ENCODE measurements at regions not wholly inside any gene's neighbourhood (a gene's known extent, or its start where the extent isn't known, plus 50 kb on each side); places are given as distances from the start of the nearest gene placed in this dataset.
"Not testable (repeated sequence)": the region's sequence is repeated elsewhere in the genome, so short reads cannot be mapped to it uniquely, and the experiment has no call there.

DNA sequence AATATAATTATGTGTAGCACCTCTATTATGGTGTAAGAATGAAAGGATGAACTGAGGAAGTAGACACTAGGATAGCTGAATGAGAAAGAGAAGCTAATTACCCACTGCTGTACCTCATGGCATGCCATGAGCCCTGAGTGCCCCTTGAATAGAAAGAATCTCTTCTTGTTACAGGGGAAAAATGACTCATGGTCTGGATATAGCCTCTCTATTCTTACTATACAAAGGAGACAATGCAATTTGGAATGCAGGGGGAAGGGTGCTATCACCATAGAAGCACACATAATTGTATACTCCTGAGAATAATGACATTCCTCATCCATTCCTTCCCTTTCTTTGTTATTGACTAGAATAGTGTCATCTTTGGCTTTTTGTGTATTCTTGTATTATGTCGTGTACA, 385.2 kb downstream of the CDH7 start:
- DNase-seq: no peak

DNA sequence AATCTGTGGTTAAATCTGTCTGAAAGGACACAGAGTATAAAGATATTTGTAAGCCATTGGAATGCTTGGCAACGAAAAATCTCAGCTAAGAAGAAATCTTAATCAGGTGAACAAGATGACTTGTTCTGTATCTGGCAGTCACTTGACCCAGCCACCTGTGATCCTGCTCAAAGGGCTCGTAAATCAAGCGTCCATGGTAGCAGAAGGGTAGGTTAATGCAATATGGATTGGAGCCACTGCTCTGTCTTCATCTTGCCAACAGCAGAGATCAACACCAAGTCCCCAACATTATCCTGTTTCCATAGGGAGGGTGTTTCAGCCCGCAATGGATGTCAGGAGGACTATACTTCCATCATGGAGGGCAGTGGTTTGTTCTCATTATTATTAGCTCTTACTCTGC, 378.4 kb downstream of the CDH7 start:
- no peak for DNase-seq

- no peak for DNase-seq
Measured at GRCh38 chr18:66126266-66126665, 375.5 kb downstream of the CDH7 start.

- DNase-seq: no peak
Measured at GRCh38 chr18:66124394-66124793, 373.6 kb downstream of the CDH7 start.

DNA sequence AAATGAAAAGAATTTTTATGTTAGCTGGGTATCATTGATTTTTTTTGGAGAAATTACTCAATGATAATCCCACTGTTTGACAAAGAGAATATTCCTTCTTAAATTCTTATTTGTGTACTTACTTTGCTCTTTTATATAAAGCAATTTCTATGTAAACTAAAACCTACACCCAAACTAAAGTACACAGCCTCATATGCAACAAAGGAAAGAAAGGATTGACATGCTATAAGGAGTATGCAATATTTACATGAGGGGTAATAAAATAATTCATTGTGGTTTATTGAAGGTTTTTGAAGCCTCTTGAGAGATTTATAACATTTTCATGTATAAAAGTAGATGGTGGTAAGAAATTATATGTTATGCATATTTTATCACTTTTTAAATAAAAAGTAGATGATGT, 368.5 kb downstream of the CDH7 start:
- no peak for DNase-seq

- DNase-seq: no peak
Measured at GRCh38 chr18:66111018-66111417, 360.2 kb downstream of the CDH7 start.

DNA sequence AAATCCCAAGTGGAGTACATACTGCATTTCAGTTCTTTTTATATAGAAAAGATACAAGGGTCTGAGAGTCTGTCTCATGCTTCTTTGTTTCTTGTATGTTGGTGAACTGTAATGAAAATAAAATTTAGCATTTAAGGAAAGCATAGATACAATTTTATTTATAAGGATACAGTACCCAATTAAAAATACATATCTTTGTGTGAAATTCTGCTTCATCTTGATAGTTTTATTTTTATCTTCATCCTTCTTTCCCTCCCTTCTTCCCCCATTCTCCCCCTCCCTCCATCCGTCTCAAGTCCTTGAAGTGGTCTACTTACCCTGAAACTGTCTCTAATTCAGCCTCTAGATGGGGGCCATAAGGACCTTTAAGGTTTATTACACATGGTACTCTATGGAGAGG, 359.8 kb downstream of the CDH7 start:
- DNase-seq: no peak

- DNase-seq: no peak
Measured at GRCh38 chr18:66109981-66110380, 359.2 kb downstream of the CDH7 start.

DNA sequence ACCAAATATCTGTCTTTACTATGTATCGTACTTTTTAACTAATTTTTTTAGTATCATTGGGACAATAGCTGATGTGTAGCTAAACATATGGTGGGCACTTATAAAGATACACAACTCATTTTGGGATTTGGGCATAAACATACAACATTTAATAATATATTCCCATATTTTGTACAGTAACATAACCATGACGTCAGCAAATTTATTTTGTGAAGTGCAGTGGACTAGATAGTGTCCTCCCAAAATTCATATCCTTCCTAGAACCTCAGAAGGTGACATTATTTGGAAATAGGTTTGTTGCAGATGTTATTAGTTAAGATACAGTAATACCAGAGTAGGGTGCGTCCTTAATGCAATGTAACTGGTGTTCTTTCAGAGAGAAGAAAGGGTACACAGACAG, 356.7 kb downstream of the CDH7 start:
- no peak for DNase-seq

DNA sequence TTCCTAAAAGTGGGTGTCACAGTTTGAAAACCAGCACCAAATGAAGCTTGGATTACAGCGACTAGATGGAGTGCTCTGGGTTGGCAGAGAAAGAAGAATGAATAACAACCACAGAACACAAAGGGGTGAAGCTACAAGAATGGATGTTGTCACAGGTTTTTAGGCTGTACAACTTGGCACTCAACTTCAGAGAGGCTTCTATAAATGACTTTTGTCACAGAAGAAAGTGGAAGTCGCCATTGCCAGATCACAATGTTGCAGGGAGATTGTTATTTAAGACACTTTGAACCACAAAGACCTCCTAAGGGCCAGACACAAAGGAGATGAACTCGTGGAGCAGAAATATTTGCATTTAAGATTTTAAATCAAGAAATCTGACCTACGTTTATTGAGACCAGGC, 354.2 kb downstream of the CDH7 start:
- no peak for DNase-seq

GRCh38 chr18:66103550-66103949, 352.7 kb downstream of the CDH7 start:
- DNase-seq: no peak

DNA sequence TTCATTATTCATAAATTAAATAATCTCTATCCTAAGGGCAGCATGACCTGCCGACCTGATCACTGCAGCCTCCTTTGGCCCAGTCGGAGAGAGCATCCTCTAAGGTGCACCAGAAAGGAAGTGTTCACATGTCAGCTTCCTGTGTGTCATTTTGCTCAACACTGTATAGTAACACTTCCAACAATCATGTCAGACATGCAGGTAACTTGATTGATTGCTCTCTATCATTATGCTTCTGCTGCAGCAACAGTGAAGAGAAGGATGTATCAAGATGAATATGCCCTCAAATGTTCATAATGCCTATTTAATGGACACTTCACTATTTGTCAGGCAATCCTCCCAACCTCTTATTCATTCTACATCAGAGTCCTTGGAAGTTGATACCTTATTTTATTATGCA, 332.3 kb downstream of the CDH7 start:
- no peak for DNase-seq

DNA sequence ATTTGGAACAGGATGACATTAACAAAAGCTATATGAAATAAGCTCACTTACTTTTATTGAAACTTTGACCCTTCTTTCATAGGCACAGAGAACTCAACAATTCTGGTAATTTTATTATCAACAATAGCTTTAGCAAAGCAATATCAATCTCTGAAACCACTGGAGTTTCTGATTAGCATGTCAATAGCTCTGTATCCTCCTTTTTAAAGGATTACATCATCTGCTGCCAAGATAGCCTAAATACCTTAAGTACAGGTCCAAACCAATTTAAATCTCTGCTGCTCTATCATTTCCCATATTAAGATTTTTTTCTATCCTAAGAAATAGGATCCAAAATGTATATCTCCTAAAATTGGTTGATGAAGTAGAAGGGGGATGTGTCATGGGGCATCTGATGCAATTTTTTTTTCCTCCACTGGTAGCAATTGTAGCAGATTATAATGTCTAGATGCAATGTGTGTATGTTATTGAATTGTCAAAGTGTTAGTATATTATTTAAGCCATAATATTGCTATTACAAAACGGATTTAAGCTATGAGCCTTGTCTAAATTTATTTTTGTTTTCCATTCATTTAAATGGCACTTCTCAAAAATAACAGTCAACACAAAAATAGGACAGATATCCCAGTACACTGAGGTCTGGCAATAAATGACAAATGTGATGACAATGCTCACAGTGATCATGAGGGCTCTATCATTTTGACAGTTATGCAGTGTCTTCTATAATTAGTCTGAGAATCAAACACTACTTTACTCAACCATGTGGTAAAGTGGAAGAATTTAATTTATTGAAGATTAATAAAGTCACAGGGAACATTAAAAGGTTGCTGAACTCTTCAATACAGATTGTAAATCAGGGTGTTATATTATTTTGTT, 328.4 kb downstream of the CDH7 start:
- DNase-seq: no peak

- no peak for DNase-seq
Measured at GRCh38 chr18:66077066-66077465, 326.3 kb downstream of the CDH7 start.

GRCh38 chr18:66066191-66066590, 315.4 kb downstream of the CDH7 start:
- DNase-seq: no peak

DNA sequence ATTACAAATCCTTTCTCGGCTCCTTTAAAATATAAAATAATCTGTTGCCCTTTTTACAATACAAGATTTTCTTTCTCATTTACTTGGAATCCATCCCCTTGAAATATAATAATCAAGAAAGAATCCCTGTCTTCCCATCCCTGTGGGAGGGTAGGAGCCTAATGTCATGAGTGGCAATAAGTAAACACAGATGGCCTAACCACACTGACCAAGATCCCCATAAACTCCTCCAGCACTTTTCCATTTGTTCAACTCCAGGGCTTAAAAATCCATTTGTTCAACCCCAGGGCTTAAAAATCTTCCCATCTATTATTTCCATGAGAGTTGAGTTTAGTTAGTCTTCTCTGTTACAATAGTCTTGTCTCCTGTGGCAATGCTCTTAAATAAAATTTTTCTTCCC, 297.6 kb downstream of the CDH7 start:
- DNase-seq: no peak

GRCh38 chr18:66046032-66046602, 295.3 kb downstream of the CDH7 start:
- DNase-seq: no peak

DNA sequence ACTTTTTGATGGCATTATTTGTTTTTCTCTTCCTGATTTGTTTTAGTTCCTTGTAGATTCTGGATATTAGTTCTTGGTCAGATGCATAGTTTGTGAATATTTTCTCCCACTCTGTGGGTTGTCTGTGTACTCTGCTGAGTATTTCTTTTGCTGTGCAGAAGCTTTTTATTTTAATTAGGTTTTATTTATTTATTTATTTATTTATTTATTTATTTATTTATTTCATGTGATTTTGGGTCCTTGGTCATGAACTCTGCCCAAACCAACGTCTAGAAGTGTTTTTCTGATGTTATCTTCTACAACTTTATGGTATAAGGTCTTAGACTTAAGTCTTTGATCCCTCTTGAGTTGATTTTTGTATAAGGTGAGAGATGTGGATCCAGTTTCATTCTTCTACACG, 292.2 kb downstream of the CDH7 start:
- DNase-seq: no peak

GRCh38 chr18:66013969-66014368, 263.2 kb downstream of the CDH7 start:
- DNase-seq: no peak

- DNase-seq: no peak
Measured at GRCh38 chr18:66011916-66012315, 261.1 kb downstream of the CDH7 start.

- DNase-seq: no peak
Measured at GRCh38 chr18:66005831-66006588, 255.2 kb downstream of the CDH7 start.

GRCh38 chr18:65998971-65999700, 248.3 kb downstream of the CDH7 start:
- not testable (repeated sequence) for DNase-seq

DNA sequence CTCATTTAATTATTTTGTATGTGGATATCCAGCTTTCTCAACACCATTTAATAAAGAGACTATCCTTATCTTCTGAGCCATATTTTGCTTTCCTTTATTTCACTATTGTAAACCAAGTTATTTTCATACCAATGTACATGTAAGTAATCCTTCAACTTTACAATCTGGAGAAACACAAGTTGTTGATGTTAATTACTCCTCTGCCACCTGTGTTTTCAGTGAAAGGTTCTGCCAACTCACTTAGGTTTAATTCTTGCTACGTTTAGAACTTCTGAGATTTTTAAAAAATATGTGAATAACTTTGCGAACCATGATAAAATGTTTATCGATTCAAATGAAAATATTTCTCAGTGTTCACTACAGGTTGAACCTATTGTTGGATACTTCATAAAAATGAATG, 244.4 kb downstream of the CDH7 start:
- DNase-seq: no peak
